HG02884 (cell line): ENCODE measurements at regions not wholly inside any gene's neighbourhood (a gene's known extent, or its start where the extent isn't known, plus 50 kb on each side); places are given as distances from the start of the nearest gene placed in this dataset.
"Not testable (repeated sequence)": the region's sequence is repeated elsewhere in the genome, so short reads cannot be mapped to it uniquely, and the experiment has no call there.

Experiments
- ATAC-seq: cut with Tn5 transposase; IDR thresholded peaks from one replicate; pipeline ENCODE4 v1.9.1; 2021; ENCODE audit warnings: mild to moderate bottlenecking, moderate library complexity; ENCODE audit not compliant: unreplicated experiment

DNA sequence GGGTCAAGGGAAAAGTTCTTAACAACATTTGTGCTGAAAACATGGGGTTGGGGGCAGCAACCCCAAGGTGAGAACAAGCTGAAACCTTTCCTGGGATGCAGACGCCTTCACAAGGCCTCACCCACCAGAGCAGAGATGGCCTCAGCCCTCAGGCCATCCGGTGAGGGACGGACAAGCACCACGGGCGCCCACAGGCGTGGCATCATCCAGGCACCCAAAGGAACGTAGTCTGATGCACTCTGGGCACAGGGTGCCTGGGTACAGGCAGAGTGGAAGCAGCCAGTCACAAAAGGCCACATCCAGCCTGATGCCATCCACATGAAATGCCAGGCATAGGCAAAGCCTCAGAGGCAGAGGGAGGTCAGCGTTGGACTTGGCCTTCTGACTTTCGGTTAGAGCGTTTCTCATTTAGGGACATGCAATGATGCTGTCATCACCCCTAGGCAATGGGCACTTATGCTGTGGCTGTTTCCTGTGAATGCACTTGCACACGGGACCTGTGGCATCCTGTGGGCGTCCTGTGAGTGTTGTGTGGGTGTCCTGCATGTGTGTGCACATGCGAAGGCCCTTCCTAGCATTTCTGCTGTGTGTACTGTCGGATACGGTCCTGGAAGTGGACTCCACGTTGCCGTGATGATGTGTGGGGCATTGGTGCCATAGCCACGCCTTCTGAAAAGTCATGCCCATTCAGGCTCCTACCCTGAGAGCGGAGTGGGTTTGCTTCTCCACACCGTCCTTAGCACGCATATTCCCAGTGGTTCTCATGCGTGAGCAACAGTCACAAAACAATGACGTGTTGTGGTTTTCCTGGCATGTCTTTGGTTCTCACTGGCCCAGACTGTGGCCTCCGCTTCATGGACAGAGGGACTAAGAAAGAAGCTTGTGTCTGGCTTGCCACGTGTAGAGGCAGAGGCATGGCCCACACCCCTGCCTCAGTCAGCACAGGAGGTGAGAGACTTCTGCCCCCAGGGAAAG, 52.7 kb upstream of the ZNF469 start:
- ATAC-seq, result no peak

GRCh38 chr16:88330971-88331890, 51.5 kb upstream of the ZNF469 start:
- ATAC-seq, result no peak

DNA sequence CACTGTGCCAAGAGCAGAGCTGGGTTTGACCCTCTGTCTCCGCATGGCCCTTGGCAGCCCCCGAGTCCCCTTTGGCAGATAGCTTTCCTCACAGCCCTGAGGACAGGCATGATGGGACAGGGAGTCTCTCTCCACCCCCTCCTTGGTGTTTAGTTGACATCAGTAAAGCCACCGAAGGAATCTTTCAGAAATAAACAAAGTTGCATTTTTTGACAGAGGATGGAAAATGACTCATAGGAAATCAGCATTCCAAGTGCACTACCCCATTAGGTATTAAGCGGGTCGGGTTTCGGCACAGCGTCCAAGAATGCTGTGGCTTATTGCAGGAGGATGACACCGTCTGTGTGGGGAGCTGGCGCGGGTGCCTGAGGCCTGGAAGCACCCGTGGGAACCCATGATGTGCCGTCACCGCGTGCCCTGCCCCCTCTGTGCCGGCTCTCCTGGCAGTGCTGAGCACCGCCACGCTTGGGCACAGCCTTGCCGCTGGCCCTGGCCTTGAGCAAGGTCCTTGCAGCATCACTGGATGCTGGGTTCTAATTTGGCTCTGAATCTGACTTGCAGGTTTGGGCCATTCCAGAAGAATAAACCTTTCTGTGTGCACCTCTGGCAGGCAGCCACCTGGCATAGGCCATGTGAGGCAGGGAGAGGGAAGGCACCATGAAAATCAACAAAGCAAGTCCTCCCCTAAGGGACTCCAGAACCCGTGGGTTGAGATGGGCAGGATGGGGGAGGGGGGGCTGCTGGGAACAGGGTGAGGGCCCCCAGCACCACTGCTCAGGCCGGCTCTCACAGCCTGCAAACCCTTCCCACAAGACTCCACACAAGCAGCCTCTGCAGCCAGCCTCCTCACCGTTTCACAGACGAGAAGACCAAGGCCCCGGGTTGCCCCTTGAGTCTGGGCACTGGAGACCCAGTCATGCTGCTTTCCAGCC, 50.5 kb upstream of the ZNF469 start:
- ATAC-seq, result no peak

GRCh38 chr16:88332921-88333825, 49.6 kb upstream of the ZNF469 start:
- ATAC-seq, result not testable (repeated sequence)
